Breast epithelium (tissue), 3 donors: ENCODE measurements at regions not wholly inside any gene's neighbourhood (a gene's known extent, or its start where the extent isn't known, plus 50 kb on each side); places are given as distances from the start of the nearest gene placed in this dataset.

Source experiments
- CTCF ChIP-seq, 3 donors: fragments of 450-650 bp; IDR thresholded peaks; one replicate each; pipeline ENCODE4 v1.5.1; 2016 to 2017; ENCODE audit warnings: antibody characterized with exemption in 3 of 3, mild to moderate bottlenecking in 3 of 3, moderate library complexity in 3 of 3
- POLR2AphosphoS5 ChIP-seq, 3 donors: sonication (generic); formaldehyde crosslinking; IDR thresholded peaks; one replicate each; pipeline ENCODE4 v1.6.1; 2017; ENCODE audit warnings: antibody characterized with exemption in 3 of 3

GRCh38 chr6:145372671-145373151 lies 362.6 kb downstream of the EPM2A start:
- TF ChIP-seq CTCF (IDR thresholded peaks at IDR 0.05) (no peak), POLR2AphosphoS5 (IDR thresholded peaks at IDR 0.05) (no peak)
